Inflammatory macrophage treated with lipopolysaccharide for 4 hours (primary cell): ENCODE measurements at regions not wholly inside any gene's neighbourhood (a gene's known extent, or its start where the extent isn't known, plus 50 kb on each side); places are given as distances from the start of the nearest gene placed in this dataset.

ENCODE experiments used
- DNase-seq: peaks from one replicate; pipeline ENCODE4 v3.0.0-alpha.2; 2020

- DNase-seq, result no peak
Measured at GRCh38 chr11:104830508-104830907, 67.8 kb downstream of the CASP12 start.

- DNase-seq, result no peak
Measured at GRCh38 chr11:104830080-104830479, 68.2 kb downstream of the CASP12 start.

GRCh38 chr11:104826772-104827171, 71.5 kb downstream of the CASP12 start:
- DNase-seq, result no peak

- DNase-seq, result peak; percentile 10
Measured at GRCh38 chr11:104823657-104824056, 74.6 kb downstream of the CASP12 start.

GRCh38 chr11:104820431-104820830, 77.8 kb downstream of the CASP12 start:
- no peak for DNase-seq

- no peak for DNase-seq
Measured at GRCh38 chr11:104819603-104820002, 78.7 kb downstream of the CASP12 start.

GRCh38 chr11:104819107-104819506, 79.2 kb downstream of the CASP12 start:
- no peak for DNase-seq

- DNase-seq, result no peak
Measured at GRCh38 chr11:104817973-104818372, 80.3 kb downstream of the CASP12 start.

- no peak for DNase-seq
Measured at GRCh38 chr11:104813532-104813931, 84.7 kb downstream of the CASP12 start.

- no peak for DNase-seq
Measured at GRCh38 chr11:104812103-104812788, 86.0 kb downstream of the CASP12 start.

GRCh38 chr11:104803776-104804175, 94.5 kb downstream of the CASP12 start:
- peak; percentile 8 for DNase-seq

GRCh38 chr11:104799251-104799650, 99.0 kb downstream of the CASP12 start:
- DNase-seq, result peak; percentile 58

- peak; percentile 68 for DNase-seq
Measured at GRCh38 chr11:104798789-104799188, 99.5 kb downstream of the CASP12 start.

GRCh38 chr11:104796301-104796700, 102.0 kb downstream of the CASP12 start:
- no peak for DNase-seq

- DNase-seq, result no peak
Measured at GRCh38 chr11:104795501-104796213, 102.6 kb downstream of the CASP12 start.

GRCh38 chr11:104792861-104793260, 105.4 kb downstream of the CASP12 start:
- DNase-seq, result no peak

GRCh38 chr11:104791896-104792295, 106.4 kb downstream of the CASP12 start:
- DNase-seq, result no peak

- DNase-seq, result no peak
Measured at GRCh38 chr11:104784684-104785460, 113.4 kb downstream of the CASP12 start.

GRCh38 chr11:104783241-104783640, 115.0 kb downstream of the CASP12 start:
- DNase-seq, result no peak

- no peak for DNase-seq
Measured at GRCh38 chr11:104782377-104782754, 115.9 kb downstream of the CASP12 start.

GRCh38 chr11:104781719-104782376, 116.4 kb downstream of the CASP12 start:
- DNase-seq, result no peak

GRCh38 chr11:104781037-104781436, 117.2 kb downstream of the CASP12 start:
- no peak for DNase-seq

GRCh38 chr11:104776501-104777170, 121.6 kb downstream of the CASP12 start:
- no peak for DNase-seq
